Ishikawa (cell line): ENCODE measurements at regions not wholly inside any gene's neighbourhood (a gene's known extent, or its start where the extent isn't known, plus 50 kb on each side); places are given as distances from the start of the nearest gene placed in this dataset.

Experiments used
- CEBPB ChIP-seq: IDR thresholded peaks from 2 replicates; pipeline ENCODE4 v1.6.1; 2012
- CREB1 ChIP-seq: IDR thresholded peaks from 2 replicates; pipeline ENCODE4 v1.6.1; 2012; ENCODE audit warnings: low read depth
- EGR1 ChIP-seq: IDR thresholded peaks from 2 replicates; pipeline ENCODE4 v1.6.1; 2012
- EP300 ChIP-seq: IDR thresholded peaks from 2 replicates; pipeline ENCODE4 v1.6.1; 2012; ENCODE audit warnings: borderline replicate concordance
- FOXM1 ChIP-seq: IDR thresholded peaks from 2 replicates; pipeline ENCODE4 v1.6.1; 2012; ENCODE audit warnings: low read depth, borderline replicate concordance
- MAX ChIP-seq: IDR thresholded peaks from 2 replicates; pipeline ENCODE4 v1.6.1; 2012
- NFIC ChIP-seq: IDR thresholded peaks from 2 replicates; pipeline ENCODE4 v1.6.1; 2012
- RAD21 ChIP-seq: IDR thresholded peaks from 2 replicates; pipeline ENCODE4 v1.6.1; 2012; ENCODE audit warnings: low read depth
- REST ChIP-seq: IDR thresholded peaks from 2 replicates; pipeline ENCODE4 v1.6.1; 2012; ENCODE audit warnings: low read depth, mild to moderate bottlenecking
- TAF1 ChIP-seq: IDR thresholded peaks from 2 replicates; pipeline ENCODE4 v1.6.1; 2012; ENCODE audit warnings: low read depth, mild to moderate bottlenecking
- TCF12 ChIP-seq: IDR thresholded peaks from 2 replicates; pipeline ENCODE4 v1.6.1; 2012; ENCODE audit warnings: low read depth
- TEAD4 ChIP-seq: IDR thresholded peaks from 2 replicates; pipeline ENCODE4 v1.6.1; 2012
- USF1 ChIP-seq: IDR thresholded peaks from 2 replicates; pipeline ENCODE4 v1.6.1; 2012
- YY1 ChIP-seq: IDR thresholded peaks from 2 replicates; pipeline ENCODE4 v1.6.1; 2012; ENCODE audit warnings: low read depth
- ZBTB7A ChIP-seq: IDR thresholded peaks from 2 replicates; pipeline ENCODE4 v1.6.1; 2012; ENCODE audit warnings: low read depth

DNA sequence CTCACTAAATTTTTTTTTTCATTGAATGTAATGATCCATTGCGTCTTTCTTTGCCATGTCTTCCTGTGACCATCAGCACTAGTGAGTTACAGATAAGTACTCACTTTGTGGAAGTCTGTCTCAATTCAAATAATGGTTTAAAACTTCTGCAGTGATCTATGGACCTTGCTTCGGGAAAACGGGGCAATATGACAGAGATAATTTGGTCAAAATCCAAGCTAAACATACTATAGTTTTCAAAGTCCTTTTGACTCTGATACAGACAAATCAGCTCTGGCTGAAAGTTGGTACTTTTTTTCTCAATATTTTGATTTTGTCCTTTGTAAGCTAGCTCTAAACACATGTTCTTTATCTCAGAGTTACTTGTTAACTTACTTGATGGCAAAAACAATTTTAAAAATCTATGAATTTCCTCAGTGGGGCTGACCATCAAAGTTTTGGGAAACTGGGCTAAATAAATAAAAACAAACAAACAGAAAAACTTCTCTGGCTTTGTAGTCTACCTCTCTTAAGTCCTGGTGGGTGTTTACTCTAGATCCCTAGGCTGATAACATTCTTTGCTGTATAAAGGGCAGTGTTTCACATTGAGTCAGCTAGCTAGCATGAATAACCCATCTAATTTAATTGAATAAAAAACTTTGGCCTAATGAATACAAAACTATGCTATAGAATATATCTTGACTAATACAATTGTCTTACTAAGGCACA lies 327.6 kb downstream of the RDH14 start:
- TF ChIP-seq EP300 (no peak), RAD21 (no peak), EGR1 (no peak), ZBTB7A (no peak), YY1 (no peak), NFIC (no peak), USF1 (no peak), TEAD4 (no peak), REST (no peak), CREB1 (no peak), CEBPB (no peak)

- TF ChIP-seq ZBTB7A: no peak
- no peak for TF ChIP-seq TCF12
- no peak for TF ChIP-seq REST
- TF ChIP-seq EGR1: no peak
Measured at GRCh38 chr2:18230668-18231067, 329.8 kb downstream of the RDH14 start.

- TF ChIP-seq USF1 (no peak), CEBPB (no peak), YY1 (no peak), TAF1 (no peak), FOXM1 (no peak), EP300 (no peak), REST (no peak), NFIC (no peak)
Measured at GRCh38 chr2:18219676-18220075, 340.8 kb downstream of the RDH14 start.

DNA sequence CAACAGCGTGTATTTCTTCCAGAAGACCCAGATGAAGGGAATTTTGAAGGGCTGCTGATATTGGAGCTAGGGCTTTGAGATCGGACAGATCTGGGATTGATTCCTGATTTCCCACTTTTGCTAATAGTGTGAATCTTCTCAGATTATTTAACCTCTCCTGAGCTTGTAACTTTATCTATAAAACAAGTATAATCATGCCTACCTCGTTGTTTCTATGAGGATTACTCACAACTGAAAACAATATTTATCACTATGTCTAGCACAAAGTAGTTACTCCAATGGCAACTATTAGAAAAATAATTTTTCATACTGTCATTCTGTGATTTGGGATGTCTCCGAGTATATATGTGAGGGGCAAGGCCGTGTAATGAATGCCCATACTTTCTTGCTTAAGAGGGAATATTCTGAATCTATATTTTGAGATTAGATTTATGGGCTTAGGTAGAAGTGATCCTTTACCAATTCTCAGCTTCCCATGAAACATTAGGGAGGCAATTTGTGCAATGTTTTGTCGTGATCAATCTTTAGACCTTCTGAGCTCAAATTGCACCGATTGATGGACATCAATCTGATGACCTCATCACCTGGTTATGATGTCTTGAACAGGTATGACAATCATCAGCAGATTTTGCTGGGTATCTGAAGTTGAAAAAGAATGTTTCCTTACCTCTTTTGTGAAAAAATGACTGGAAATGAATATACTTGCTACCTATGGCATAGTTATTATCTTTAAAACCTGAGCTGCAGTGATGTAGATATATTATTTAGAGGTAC lies 339.9 kb downstream of the KCNS3 start:
- no peak for TF ChIP-seq CEBPB
- TF ChIP-seq YY1: no peak
- TF ChIP-seq CREB1: no peak
- no peak for TF ChIP-seq RAD21
- no peak for TF ChIP-seq TAF1
- no peak for TF ChIP-seq EP300
- no peak for TF ChIP-seq FOXM1
- TF ChIP-seq ZBTB7A: no peak
- no peak for TF ChIP-seq EGR1
- TF ChIP-seq MAX: no peak
- TF ChIP-seq REST: no peak
- TF ChIP-seq TCF12: no peak
